NB4 (cell line): ENCODE measurements at regions not wholly inside any gene's neighbourhood (a gene's known extent, or its start where the extent isn't known, plus 50 kb on each side); places are given as distances from the start of the nearest gene placed in this dataset.
"Not testable (repeated sequence)": the region's sequence is repeated elsewhere in the genome, so short reads cannot be mapped to it uniquely, and the experiment has no call there.

ENCODE experiments used
- MYC ChIP-seq: IDR thresholded peaks from 2 replicates; pipeline ENCODE4 v1.6.1; 2011; ENCODE audit warnings: low read depth, low read length
- POLR2A ChIP-seq: IDR thresholded peaks from 2 replicates; pipeline ENCODE4 v1.6.1; 2011; ENCODE audit warnings: mild to moderate bottlenecking; ENCODE audit not compliant: insufficient read length; ENCODE audit errors: extremely low read depth
- TF ChIP-seq, protein P1 (sequence below): IDR thresholded peaks from one replicate; pipeline ENCODE4 v1.5.1; 2012; ENCODE audit warnings: low read depth, low read length
- TF ChIP-seq, protein P2 (sequence below): IDR thresholded peaks from 2 replicates; pipeline ENCODE4 v1.6.1; 2011; ENCODE audit warnings: low read depth, low read length

DNA sequence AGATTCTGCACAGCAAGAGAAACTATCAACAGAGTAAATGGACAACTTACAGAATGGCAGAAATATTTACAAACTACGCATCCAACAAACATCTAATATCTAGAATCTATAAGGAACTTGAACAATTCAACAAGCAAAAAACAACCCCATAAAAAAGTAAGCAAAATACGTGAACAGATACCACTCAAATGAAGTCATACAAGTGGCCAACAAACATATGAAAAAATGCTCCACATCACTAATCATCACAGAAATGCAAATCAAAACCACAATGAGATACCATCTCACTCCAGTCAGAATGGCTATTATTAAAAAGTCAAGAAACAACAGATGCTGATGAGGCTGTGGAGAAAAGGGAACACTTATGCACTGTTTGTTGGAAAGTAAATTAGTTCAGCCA, 540.3 kb upstream of the DPPA4 start:
- TF ChIP-seq, protein P1, sequence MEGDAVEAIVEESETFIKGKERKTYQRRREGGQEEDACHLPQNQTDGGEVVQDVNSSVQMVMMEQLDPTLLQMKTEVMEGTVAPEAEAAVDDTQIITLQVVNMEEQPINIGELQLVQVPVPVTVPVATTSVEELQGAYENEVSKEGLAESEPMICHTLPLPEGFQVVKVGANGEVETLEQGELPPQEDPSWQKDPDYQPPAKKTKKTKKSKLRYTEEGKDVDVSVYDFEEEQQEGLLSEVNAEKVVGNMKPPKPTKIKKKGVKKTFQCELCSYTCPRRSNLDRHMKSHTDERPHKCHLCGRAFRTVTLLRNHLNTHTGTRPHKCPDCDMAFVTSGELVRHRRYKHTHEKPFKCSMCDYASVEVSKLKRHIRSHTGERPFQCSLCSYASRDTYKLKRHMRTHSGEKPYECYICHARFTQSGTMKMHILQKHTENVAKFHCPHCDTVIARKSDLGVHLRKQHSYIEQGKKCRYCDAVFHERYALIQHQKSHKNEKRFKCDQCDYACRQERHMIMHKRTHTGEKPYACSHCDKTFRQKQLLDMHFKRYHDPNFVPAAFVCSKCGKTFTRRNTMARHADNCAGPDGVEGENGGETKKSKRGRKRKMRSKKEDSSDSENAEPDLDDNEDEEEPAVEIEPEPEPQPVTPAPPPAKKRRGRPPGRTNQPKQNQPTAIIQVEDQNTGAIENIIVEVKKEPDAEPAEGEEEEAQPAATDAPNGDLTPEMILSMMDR = not testable (repeated sequence)
- not testable (repeated sequence) for TF ChIP-seq POLR2A, MYC
- TF ChIP-seq, protein P2, sequence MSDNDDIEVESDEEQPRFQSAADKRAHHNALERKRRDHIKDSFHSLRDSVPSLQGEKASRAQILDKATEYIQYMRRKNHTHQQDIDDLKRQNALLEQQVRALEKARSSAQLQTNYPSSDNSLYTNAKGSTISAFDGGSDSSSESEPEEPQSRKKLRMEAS = not testable (repeated sequence)
